Epithelial cell of esophagus (primary cell): ENCODE measurements at regions not wholly inside any gene's neighbourhood (a gene's known extent, or its start where the extent isn't known, plus 50 kb on each side); places are given as distances from the start of the nearest gene placed in this dataset.

ENCODE experiments used
- DNase-seq: peaks from one replicate; pipeline ENCODE4 v3.0.0; 2010; ENCODE audit warnings: low read depth
- H3K4me3 ChIP-seq: 2 replicates; pipeline ENCODE4 v1.5.1; 2011; ENCODE audit warnings: mild to moderate bottlenecking, low read length, control low read depth
- TF ChIP-seq, protein P1 (sequence below): IDR thresholded peaks from 2 replicates; pipeline ENCODE4 v1.5.1; 2011; ENCODE audit warnings: low read depth, mild to moderate bottlenecking, low read length, control low read depth, inconsistent platforms; ENCODE audit not compliant: insufficient read depth; ENCODE audit errors: missing control alignments

DNA sequence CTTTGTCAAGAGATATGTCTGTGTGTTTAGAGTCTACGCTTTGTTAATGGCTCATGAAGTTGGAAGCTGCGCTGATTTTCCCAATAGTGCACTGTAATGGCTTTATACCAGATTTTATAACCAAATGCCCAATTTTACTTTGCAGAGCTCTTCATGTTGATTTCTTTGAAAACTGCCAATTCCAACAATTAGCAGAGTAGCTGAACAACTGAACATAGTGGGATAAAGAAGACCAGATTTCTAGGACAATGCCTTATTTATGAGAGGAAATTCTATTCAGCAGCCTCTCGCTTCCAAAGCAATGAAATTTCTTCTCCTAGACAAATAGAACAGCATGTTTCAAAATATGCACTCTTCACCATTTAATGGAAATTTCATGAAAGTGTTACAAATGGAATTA is 66.9 kb upstream of the PROK2 start:
- TF ChIP-seq, protein P1, sequence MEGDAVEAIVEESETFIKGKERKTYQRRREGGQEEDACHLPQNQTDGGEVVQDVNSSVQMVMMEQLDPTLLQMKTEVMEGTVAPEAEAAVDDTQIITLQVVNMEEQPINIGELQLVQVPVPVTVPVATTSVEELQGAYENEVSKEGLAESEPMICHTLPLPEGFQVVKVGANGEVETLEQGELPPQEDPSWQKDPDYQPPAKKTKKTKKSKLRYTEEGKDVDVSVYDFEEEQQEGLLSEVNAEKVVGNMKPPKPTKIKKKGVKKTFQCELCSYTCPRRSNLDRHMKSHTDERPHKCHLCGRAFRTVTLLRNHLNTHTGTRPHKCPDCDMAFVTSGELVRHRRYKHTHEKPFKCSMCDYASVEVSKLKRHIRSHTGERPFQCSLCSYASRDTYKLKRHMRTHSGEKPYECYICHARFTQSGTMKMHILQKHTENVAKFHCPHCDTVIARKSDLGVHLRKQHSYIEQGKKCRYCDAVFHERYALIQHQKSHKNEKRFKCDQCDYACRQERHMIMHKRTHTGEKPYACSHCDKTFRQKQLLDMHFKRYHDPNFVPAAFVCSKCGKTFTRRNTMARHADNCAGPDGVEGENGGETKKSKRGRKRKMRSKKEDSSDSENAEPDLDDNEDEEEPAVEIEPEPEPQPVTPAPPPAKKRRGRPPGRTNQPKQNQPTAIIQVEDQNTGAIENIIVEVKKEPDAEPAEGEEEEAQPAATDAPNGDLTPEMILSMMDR: no peak
- H3K4me3 ChIP-seq: no peak overlapping the region
- no peak for DNase-seq

DNA sequence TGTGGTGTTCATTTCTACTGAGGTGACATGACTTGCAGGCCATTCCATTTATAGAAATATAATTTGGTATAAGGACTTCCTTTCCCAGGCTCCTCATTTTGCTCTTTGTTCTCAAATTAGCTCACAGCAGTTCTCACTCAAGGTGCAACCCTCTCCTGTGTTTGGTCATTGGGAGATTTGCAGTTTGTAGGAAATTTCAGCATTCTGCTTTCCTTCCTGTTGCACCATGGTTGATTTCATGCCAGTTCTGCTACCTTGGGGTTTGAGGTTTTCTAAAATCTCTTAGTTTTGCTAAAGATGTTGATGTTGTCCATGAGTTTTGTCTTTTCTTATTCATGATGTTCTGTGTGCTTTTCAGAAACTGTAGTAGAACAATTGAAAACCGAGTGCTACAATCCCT is 65.7 kb upstream of the PROK2 start:
- no peak for DNase-seq
- H3K4me3 ChIP-seq: no peak overlapping the region
- TF ChIP-seq, protein P1: no peak

DNA sequence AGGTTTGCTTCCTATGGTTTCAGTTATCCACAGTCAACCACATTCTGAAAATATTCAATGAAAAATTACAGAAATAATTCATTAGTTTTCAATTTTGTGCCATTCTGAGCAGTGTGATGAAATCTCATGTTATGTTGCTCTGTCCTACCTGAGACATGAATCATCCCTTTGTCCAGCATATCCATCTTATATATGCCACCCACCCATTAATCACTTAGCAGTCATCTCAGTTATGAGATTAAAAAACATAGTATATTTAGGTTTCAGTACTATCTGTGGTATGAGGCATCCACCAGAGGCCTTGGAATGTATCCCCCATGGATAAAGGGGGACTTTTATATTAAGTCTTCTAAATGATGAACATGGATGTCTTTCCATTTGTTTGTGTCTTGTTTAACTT is 64.7 kb upstream of the PROK2 start:
- H3K4me3 ChIP-seq: no peak overlapping the region
- TF ChIP-seq, protein P1: no peak
- DNase-seq: peak; percentile 56

DNA sequence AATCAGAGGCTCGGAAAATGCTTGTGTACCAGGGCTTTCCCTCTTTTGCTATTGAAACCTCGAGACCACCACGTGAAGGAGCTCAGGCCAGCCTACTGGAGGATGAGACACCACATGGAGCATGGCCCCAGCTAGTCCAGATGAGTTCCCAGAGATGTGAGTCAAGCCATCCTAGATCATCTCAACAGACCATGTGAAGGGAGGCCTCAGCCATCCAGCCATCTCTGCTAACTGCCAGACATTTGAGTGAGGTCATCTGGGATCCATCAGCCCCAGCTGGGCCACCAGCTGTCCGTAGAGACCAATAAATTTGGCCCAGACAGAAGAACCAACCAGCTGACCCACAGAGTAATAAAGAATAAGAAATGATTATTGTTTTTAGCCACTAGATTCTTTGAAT is 62.8 kb upstream of the PROK2 start:
- TF ChIP-seq, protein P1: no peak
- no peak overlapping the region for H3K4me3 ChIP-seq
- DNase-seq: no peak

DNA sequence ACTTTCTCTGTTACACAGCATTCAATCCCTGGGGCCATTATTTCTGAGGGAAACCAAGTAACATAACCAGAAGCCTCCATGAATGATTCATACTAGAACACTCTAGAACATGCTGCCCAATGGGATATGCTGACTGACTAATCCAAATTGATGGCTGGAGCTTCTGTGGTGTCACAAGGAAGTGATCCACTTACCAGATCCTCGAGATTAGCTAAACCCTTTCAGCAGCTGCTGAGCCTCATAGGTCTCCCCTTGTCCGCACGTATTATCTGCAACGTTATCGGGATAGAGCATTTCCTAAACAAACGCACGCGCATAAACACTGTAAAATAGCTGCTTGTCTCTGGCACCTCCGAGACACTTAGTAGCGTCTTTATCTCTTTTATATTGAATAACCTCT is 61.2 kb upstream of the PROK2 start:
- no peak overlapping the region for H3K4me3 ChIP-seq
- peak; percentile 40 for DNase-seq
- TF ChIP-seq, protein P1: no peak

DNA sequence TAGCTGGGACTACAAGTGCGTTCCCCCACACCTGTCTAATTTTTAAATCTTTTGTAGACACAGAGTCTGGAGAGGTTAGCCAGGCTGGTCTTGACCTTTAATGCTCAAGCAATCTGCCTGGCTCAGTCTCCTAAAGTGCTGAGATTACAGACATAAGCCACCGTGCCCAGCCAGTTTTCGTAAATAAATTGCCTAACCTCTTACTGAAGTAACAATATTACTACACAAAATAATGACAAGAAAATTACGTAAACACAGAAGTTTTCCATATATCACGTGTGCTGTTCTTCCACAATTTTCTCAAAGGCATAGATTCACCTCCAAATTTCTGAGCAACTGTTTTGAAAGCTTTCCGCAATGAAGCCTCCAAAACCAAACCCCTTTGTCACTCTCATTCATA is 58.1 kb upstream of the PROK2 start:
- no peak overlapping the region for H3K4me3 ChIP-seq
- DNase-seq: no peak
- TF ChIP-seq, protein P1: no peak

DNA sequence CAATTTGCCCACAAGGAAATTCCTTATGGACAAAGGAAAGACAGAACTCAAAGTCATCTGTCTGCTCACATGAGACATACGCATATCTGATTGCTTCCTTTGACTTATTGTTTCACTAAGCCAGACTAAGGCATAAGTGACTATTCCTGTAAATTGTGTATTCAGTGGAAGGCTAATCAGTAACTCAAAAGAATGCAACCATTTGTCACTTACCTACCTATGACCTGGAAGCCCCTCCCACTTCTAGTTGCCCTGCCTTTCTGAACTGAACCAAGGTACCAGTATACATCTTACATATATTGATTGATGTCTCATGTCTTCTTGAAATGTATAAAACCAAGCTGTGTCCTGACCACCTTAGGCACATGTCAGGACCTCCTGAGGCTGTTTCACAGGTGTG is 53.5 kb upstream of the PROK2 start:
- DNase-seq: no peak
- TF ChIP-seq, protein P1: no peak

More for the DNA sequence above, 53.5 kb upstream of the PROK2 start:
- H3K4me3 ChIP-seq: no peak overlapping the region
